B cell (primary cell): ENCODE measurements at regions not wholly inside any gene's neighbourhood (a gene's known extent, or its start where the extent isn't known, plus 50 kb on each side); places are given as distances from the start of the nearest gene placed in this dataset.

Experiments used
- ATAC-seq: fragments of 200-7000 bp; cut with Tn5 transposase; one replicate; pipeline ENCODE4 v1.10.0; 2021; ENCODE audit warnings: low read depth, mild to moderate bottlenecking, moderate number of reproducible peaks, moderate library complexity
- CTCF ChIA-PET: fragments of 350-600 bp; sonication (Branson Sonifier 250); formaldehyde crosslinking; loops from one replicate; lab custom pipeline; 2021; ENCODE audit warnings: antibody characterized with exemption, inconsistent platforms; lab: Charles Lee
- POLR2A ChIA-PET: fragments of 350-600 bp; sonication (Branson Sonifier 250); formaldehyde crosslinking; loops from one replicate; lab custom pipeline; 2021; ENCODE audit warnings: antibody characterized with exemption; lab: Charles Lee
- DNase-seq: peaks from one replicate; pipeline ENCODE4 v3.0.0; 2013
- H2AFZ ChIP-seq: 2 replicates; pipeline ENCODE4 v1.6.1; 2012; ENCODE audit warnings: mild to moderate bottlenecking, low read depth, low read length; ENCODE audit not compliant: insufficient read depth, poor library complexity, severe bottlenecking
- H3K27ac ChIP-seq, 2 donors: 1 replicate in 1 of 2; 2 replicates in 1 of 2; pipeline ENCODE4 v1.5.1; 2012 to 2013; ENCODE audit warnings: low read length in 2 of 2, mild to moderate bottlenecking in 2 of 2, moderate library complexity in 1 of 2
- H3K27me3 ChIP-seq, 4 experiments: fragments of 200-600 bp in 1 of 4; sonication (generic) in 1 of 4; replicated peaks in 1 of 4; 1 replicate in 2 of 4; 2 replicates in 2 of 4; pipeline versions ENCODE4 v1.6.1 to v1.7.0; 2013 to 2016; ENCODE audit warnings: low read length in 3 of 4, mild to moderate bottlenecking in 2 of 4, mixed read lengths in 1 of 4, moderate library complexity in 1 of 4; ENCODE audit not compliant: insufficient read depth in 4 of 4, control insufficient read depth in 3 of 4; ENCODE audit errors: control extremely low read depth in 1 of 4
- H3K36me3 ChIP-seq, 2 experiments: replicated peaks in 1 of 2; 1 replicate in 1 of 2; 2 replicates in 1 of 2; pipeline versions ENCODE4 v1.6.1 to v1.7.1; 2013; ENCODE audit warnings: low read length in 1 of 2; ENCODE audit not compliant: insufficient read depth in 2 of 2, control insufficient read depth in 1 of 2; ENCODE audit errors: control extremely low read depth in 1 of 2, extremely low read depth in 1 of 2
- H3K4me1 ChIP-seq, 2 donors: fragments of 200-600 bp in 1 of 2; sonication (generic) in 1 of 2; 1 replicate in 1 of 2; 2 replicates in 1 of 2; pipeline versions ENCODE4 v1.5.1 to v1.6.1; 2013 to 2017; ENCODE audit warnings: low read length in 2 of 2; ENCODE audit not compliant: control insufficient read depth in 2 of 2, insufficient read depth in 2 of 2
- H3K4me2 ChIP-seq: replicated peaks from 2 replicates; pipeline ENCODE3; 2012; ENCODE audit warnings: mild to moderate bottlenecking, low read depth, low read length; ENCODE audit not compliant: poor library complexity, severe bottlenecking
- H3K4me3 ChIP-seq, 5 experiments: fragments of 200-600 bp in 1 of 5; sonication (generic) in 1 of 5; 1 replicate in 3 of 5; 2 replicates in 2 of 5; pipeline versions ENCODE4 v1.5.1 to v1.7.0; 2011 to 2016; ENCODE audit warnings: low read length in 4 of 5, mild to moderate bottlenecking in 4 of 5, low read depth in 2 of 5, control low read depth in 1 of 5, moderate library complexity in 1 of 5; ENCODE audit not compliant: insufficient read depth in 1 of 5; ENCODE audit errors: control extremely low read depth in 1 of 5, extremely low read depth in 1 of 5
- H3K79me2 ChIP-seq: fragments of 200-600 bp; sonication (generic); one replicate; pipeline ENCODE4 v1.6.0; 2016; ENCODE audit warnings: low read length; ENCODE audit not compliant: control insufficient read depth, insufficient read depth
- H3K9ac ChIP-seq: fragments of 200-600 bp; sonication (generic); 2 replicates; pipeline ENCODE4 v1.6.1; 2017; ENCODE audit warnings: mild to moderate bottlenecking, low read length, moderate library complexity
- H3K9me3 ChIP-seq, 3 donors: one replicate each; pipeline versions ENCODE4 v1.6.1 to v1.7.1; 2013; ENCODE audit warnings: low read length in 2 of 3; ENCODE audit not compliant: control insufficient read depth in 2 of 3, insufficient read depth in 1 of 3; ENCODE audit errors: control extremely low read depth in 1 of 3
- H4K20me1 ChIP-seq: 2 replicates; pipeline ENCODE4 v1.6.0; 2012; ENCODE audit warnings: mild to moderate bottlenecking, low read length; ENCODE audit not compliant: insufficient read depth, control insufficient read depth, poor library complexity, severe bottlenecking
- H3K27ac Mint-ChIP-seq: one replicate; pipeline ENCODE4 v1.8.0; 2021; ENCODE audit warnings: mixed read lengths
- H3K27me3 Mint-ChIP-seq: one replicate; pipeline ENCODE4 v1.8.0; 2021; ENCODE audit warnings: mixed read lengths
- H3K4me1 Mint-ChIP-seq: one replicate; pipeline ENCODE4 v1.8.0; 2021; ENCODE audit warnings: mixed read lengths
- H3K4me3 Mint-ChIP-seq: one replicate; pipeline ENCODE4 v1.8.0; 2021; ENCODE audit warnings: mixed read lengths
- H3K9me3 Mint-ChIP-seq: one replicate; pipeline ENCODE4 v1.8.0; 2022; ENCODE audit warnings: mixed read lengths; ENCODE audit not compliant: insufficient read depth
- EZH2 ChIP-seq: IDR thresholded peaks from 2 replicates; pipeline ENCODE4 v1.6.1; 2012; ENCODE audit warnings: borderline replicate concordance, low read depth, mild to moderate bottlenecking, moderate library complexity, low read length; ENCODE audit not compliant: insufficient read depth, poor library complexity, severe bottlenecking
- WGBS: methylation state at CpG from one replicate; pipeline ENCODE4 v1.1.5; 2013; ENCODE audit warnings: missing lambda C conversion rate; ENCODE audit not compliant: insufficient coverage; 5-methylcytosine and 5-hydroxymethylcytosine counted together
- intact Hi-C: fragments of 100-400 bp; cut with micrococcal nuclease; formaldehyde crosslinking; loops from one replicate; pipeline ENCODE4 v1.10.0; 2022
- TF ChIP-seq, protein P1 (sequence below): fragments of 200-600 bp; IDR thresholded peaks from one replicate; pipeline ENCODE4 v1.8.0; 2022; ENCODE audit warnings: antibody characterized with exemption, mild to moderate bottlenecking

DNA sequence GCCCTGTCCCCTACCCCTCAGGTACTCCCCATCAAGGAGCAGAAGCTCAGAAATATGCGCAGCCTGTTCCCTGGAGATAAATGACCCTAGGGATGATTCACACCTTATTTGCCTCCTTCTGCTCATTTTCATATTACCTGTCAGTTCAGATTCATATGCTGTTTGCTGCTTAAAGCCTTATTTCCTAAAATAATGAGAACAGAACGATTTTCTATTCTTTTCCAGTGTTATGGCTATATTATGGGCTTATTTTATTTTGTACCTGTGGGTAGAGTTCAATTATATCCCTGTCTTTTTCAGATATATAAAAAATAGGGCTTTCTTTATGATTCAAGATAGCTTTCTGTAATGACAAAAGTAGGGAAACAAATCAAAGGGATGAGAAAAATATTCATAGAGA, 224.8 kb downstream of the RPAP3 start:
- peaks cover 0 to 11% (median 0%) of the 10 kb centered on the region in 3 donors for H3K9me3 ChIP-seq
- peaks cover 14% of the 10 kb centered on the region for H3K9me3 Mint-ChIP-seq
- no peaks in the 10 kb centered on the region for H4K20me1 ChIP-seq
- peaks cover 35% of the 10 kb centered on the region for H3K27me3 Mint-ChIP-seq
- H2AFZ ChIP-seq = no peak overlapping the region
- intact Hi-C loops = no loop called here
- no peak for ATAC-seq
- no peaks in the 10 kb centered on the region for H3K36me3 ChIP-seq
- WGBS = 50% methylated on average over 1 of the region's 2 CpGs
- no peak for DNase-seq
- no peak overlapping the region for H3K27ac Mint-ChIP-seq
- H3K4me1 ChIP-seq = no peaks in the 10 kb centered on the region
- H3K4me3 ChIP-seq = no peak overlapping the region
- no peak overlapping the region for H3K4me2 ChIP-seq
- CTCF ChIA-PET = no interaction called here
- H3K9ac ChIP-seq = no peak overlapping the region
- H3K27ac ChIP-seq = no peak overlapping the region
- H3K27me3 ChIP-seq = peaks cover 0 to 7% (median 1%) of the 10 kb centered on the region in 4 experiments
- POLR2A ChIA-PET = no interaction called here
- TF ChIP-seq EZH2 = no peak
- TF ChIP-seq, protein P1, sequence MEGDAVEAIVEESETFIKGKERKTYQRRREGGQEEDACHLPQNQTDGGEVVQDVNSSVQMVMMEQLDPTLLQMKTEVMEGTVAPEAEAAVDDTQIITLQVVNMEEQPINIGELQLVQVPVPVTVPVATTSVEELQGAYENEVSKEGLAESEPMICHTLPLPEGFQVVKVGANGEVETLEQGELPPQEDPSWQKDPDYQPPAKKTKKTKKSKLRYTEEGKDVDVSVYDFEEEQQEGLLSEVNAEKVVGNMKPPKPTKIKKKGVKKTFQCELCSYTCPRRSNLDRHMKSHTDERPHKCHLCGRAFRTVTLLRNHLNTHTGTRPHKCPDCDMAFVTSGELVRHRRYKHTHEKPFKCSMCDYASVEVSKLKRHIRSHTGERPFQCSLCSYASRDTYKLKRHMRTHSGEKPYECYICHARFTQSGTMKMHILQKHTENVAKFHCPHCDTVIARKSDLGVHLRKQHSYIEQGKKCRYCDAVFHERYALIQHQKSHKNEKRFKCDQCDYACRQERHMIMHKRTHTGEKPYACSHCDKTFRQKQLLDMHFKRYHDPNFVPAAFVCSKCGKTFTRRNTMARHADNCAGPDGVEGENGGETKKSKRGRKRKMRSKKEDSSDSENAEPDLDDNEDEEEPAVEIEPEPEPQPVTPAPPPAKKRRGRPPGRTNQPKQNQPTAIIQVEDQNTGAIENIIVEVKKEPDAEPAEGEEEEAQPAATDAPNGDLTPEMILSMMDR = no peak
- no peaks in the 10 kb centered on the region for H3K79me2 ChIP-seq
- no peaks in the 10 kb centered on the region for H3K4me1 Mint-ChIP-seq
- no peak overlapping the region for H3K4me3 Mint-ChIP-seq

DNA sequence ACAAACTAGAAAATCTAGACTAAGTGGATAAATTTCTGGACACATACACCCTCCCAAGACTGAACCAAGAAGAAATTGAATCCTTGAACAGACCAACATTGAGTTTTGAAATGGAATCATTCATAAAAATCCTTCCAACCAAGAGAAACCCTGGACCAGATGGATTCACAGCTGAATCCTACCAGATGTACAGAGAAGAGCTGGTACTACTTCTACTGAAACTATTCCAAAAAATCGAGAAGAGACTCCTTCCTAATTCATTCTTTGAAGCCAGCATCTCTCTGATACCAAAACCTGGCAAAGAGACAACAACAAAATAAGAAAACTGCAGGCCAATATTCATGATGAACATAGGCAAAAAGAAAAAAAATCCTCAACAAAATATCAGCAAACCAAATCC, 227.4 kb downstream of the RPAP3 start:
- H3K4me3 Mint-ChIP-seq = no peak overlapping the region
- intact Hi-C loops = no loop called here

More for the DNA sequence above, 227.4 kb downstream of the RPAP3 start:
- H3K27me3 Mint-ChIP-seq = peaks cover 33% of the 10 kb centered on the region
- H3K9ac ChIP-seq = no peak overlapping the region
- ATAC-seq (no peak), DNase-seq (no peak)
- H3K79me2 ChIP-seq = no peaks in the 10 kb centered on the region
- H4K20me1 ChIP-seq = no peaks in the 10 kb centered on the region
- H3K9me3 Mint-ChIP-seq = peaks cover 19% of the 10 kb centered on the region
- no peak overlapping the region for H3K4me2 ChIP-seq
- no peak for TF ChIP-seq EZH2
- TF ChIP-seq, protein P1 = no peak
- H3K9me3 ChIP-seq = peaks cover 1 to 28% (median 15%) of the 10 kb centered on the region in 3 donors
- no peak overlapping the region for H3K27ac ChIP-seq
- H3K27me3 ChIP-seq = peaks cover 0 to 8% (median 2%) of the 10 kb centered on the region in 4 experiments
- no peaks in the 10 kb centered on the region for H3K4me1 ChIP-seq
- H3K36me3 ChIP-seq = no peaks in the 10 kb centered on the region
- ChIA-PET POLR2A (no interaction called here), CTCF (no interaction called here)
- WGBS = 50% methylated on average over 1 of the region's 1 CpG
- no peak overlapping the region for H3K27ac Mint-ChIP-seq
- H2AFZ ChIP-seq = no peak overlapping the region
- no peaks in the 10 kb centered on the region for H3K4me1 Mint-ChIP-seq
- no peak overlapping the region for H3K4me3 ChIP-seq
